GM12878 (cell line): ENCODE measurements at regions not wholly inside any gene's neighbourhood (a gene's known extent, or its start where the extent isn't known, plus 50 kb on each side); places are given as distances from the start of the nearest gene placed in this dataset.

Experiments
- ATAC-seq: fragments of 200-7000 bp; cut with Tn5 transposase; 3 replicates; pipeline ENCODE4 v1.9.1; 2020; ENCODE audit warnings: mild to moderate bottlenecking, moderate library complexity
- BruUV-seq: library from RNA; stranded (reverse); fragments of 400-500 nt; replicated peaks from 2 replicates; lab custom pipeline; 2021; lab: Mats Ljungman, UMichigan
- CTCF ChIA-PET: fragments of 300-600 bp; sonication (Branson Sonifier 250); formaldehyde crosslinking; extraction: SDS; loops from one replicate; lab custom pipeline; 2021; ENCODE audit warnings: inconsistent platforms; lab: Yijun Ruan, JAX
- POLR2A ChIA-PET: fragments of 350-600 bp; formaldehyde crosslinking; extraction: SDS; loops from one replicate; lab custom pipeline; 2021; ENCODE audit warnings: inconsistent platforms; lab: Charles Lee
- RAD21 ChIA-PET: fragments of 300-600 bp; sonication (Branson Sonifier 250); formaldehyde crosslinking; loops from one replicate; lab custom pipeline; 2023; ENCODE audit warnings: antibody characterized with exemption; ENCODE audit not compliant: unreplicated experiment; lab: Charles Lee
- SMC1A ChIA-PET: fragments of 300-600 bp; sonication (Branson Sonifier 250); formaldehyde crosslinking; loops from one replicate; lab custom pipeline; 2023; ENCODE audit not compliant: unreplicated experiment, uncharacterized antibody; lab: Charles Lee
- DNase-seq: peaks from one replicate; pipeline ENCODE4 v3.0.0-alpha.2; 2011; ENCODE audit warnings: low read depth, low spot score
- FAIRE-seq: peaks from 3 replicates; lab custom pipeline; 2011; peaks lifted over from hg19 to GRCh38; lab: Jason Lieb, UNC
- H2AFZ ChIP-seq: 2 replicates; pipeline ENCODE4 v1.6.0; 2011; ENCODE audit warnings: low read depth, low read length, control low read depth; ENCODE audit not compliant: control insufficient read depth
- H3K27ac ChIP-seq: 2 replicates; pipeline ENCODE4 v1.5.1; 2011; ENCODE audit warnings: control low read depth; ENCODE audit not compliant: control insufficient read depth, insufficient read depth
- H3K27me3 ChIP-seq, 2 experiments: replicated peaks in 1 of 2; 2 replicates each; pipeline versions ENCODE4 v1.6.0 to v1.6.1; 2011; ENCODE audit warnings: low read length in 1 of 2; ENCODE audit not compliant: control insufficient read depth in 2 of 2, insufficient read depth in 2 of 2
- H3K36me3 ChIP-seq, 2 experiments: 2 replicates each; pipeline ENCODE4 v1.5.1; 2011; ENCODE audit warnings: low read length in 1 of 2; ENCODE audit not compliant: control insufficient read depth in 2 of 2, insufficient read depth in 2 of 2
- H3K4me1 ChIP-seq: 2 replicates; pipeline ENCODE4 v1.6.1; 2011; ENCODE audit warnings: mild to moderate bottlenecking, low read length, moderate library complexity, mixed read lengths; ENCODE audit not compliant: control insufficient read depth, insufficient read depth
- H3K4me2 ChIP-seq: 2 replicates; pipeline ENCODE4 v1.6.0; 2011; ENCODE audit warnings: control low read depth; ENCODE audit not compliant: control insufficient read depth, insufficient read depth
- H3K4me3 ChIP-seq: fragments of 200-600 bp; sonication (generic); 2 replicates; pipeline ENCODE4 v1.5.1; 2016
- H3K79me2 ChIP-seq: 2 replicates; pipeline ENCODE4 v1.6.0; 2011; ENCODE audit warnings: low read length; ENCODE audit not compliant: control insufficient read depth, insufficient read depth
- H3K9ac ChIP-seq: 2 replicates; pipeline ENCODE4 v1.8.0; 2011; ENCODE audit warnings: low read length, control low read depth, mixed read lengths; ENCODE audit not compliant: control insufficient read depth, insufficient read depth
- H3K9me3 ChIP-seq: replicated peaks from 3 replicates; pipeline ENCODE4 v1.5.1; 2011; ENCODE audit warnings: mild to moderate bottlenecking, low read length; ENCODE audit not compliant: control insufficient read depth, insufficient read depth
- H4K20me1 ChIP-seq: 2 replicates; pipeline ENCODE4 v1.6.0; 2011; ENCODE audit not compliant: control insufficient read depth, insufficient read depth
- CREB1 ChIP-seq: IDR thresholded peaks from 2 replicates; pipeline ENCODE4 v1.6.1; 2012; ENCODE audit warnings: low read depth, mild to moderate bottlenecking, inconsistent platforms
- DPF2 ChIP-seq: fragments of 450-650 bp; IDR thresholded peaks from 2 replicates; pipeline ENCODE4 v1.6.1; 2017; ENCODE audit warnings: mild to moderate bottlenecking
- HDGF ChIP-seq: fragments of 450-650 bp; IDR thresholded peaks from 2 replicates; pipeline ENCODE4 v1.6.1; 2016; ENCODE audit warnings: antibody characterized with exemption
- JUND ChIP-seq: IDR thresholded peaks from 2 replicates; pipeline ENCODE4 v1.6.1; 2012; ENCODE audit warnings: low read depth, mild to moderate bottlenecking, low read length, improper control_type of control experiment, moderate library complexity
- KDM1A ChIP-seq: fragments of 200-600 bp; sonication (generic); IDR thresholded peaks from 2 replicates; pipeline ENCODE4 v1.6.1; 2016; ENCODE audit warnings: borderline replicate concordance
- LARP7 ChIP-seq: fragments of 450-650 bp; IDR thresholded peaks from 2 replicates; pipeline ENCODE4 v1.6.1; 2017; ENCODE audit warnings: mild to moderate bottlenecking
- MXI1 ChIP-seq: fragments of 150-350 bp; IDR thresholded peaks from 2 replicates; pipeline ENCODE4 v1.6.1; 2011; ENCODE audit warnings: low read depth, mild to moderate bottlenecking, inconsistent platforms, low read length, improper control_type of control experiment
- NFIC ChIP-seq: IDR thresholded peaks from 2 replicates; pipeline ENCODE4 v1.6.1; 2012; ENCODE audit warnings: low read depth, mild to moderate bottlenecking, inconsistent platforms, low read length, moderate library complexity
- NFYB ChIP-seq: IDR thresholded peaks from 2 replicates; pipeline ENCODE4 v1.6.1; 2011; ENCODE audit warnings: low read depth, mild to moderate bottlenecking, low read length, improper control_type of control experiment, moderate library complexity; ENCODE audit not compliant: insufficient read depth
- PAX5 ChIP-seq: IDR thresholded peaks from 2 replicates; pipeline ENCODE4 v1.6.1; 2011; ENCODE audit warnings: low read depth, low read length, borderline replicate concordance
- RAD21 ChIP-seq: IDR thresholded peaks from 2 replicates; pipeline ENCODE4 v1.6.1; 2011; ENCODE audit warnings: mild to moderate bottlenecking, low read depth, low read length, moderate library complexity; ENCODE audit not compliant: insufficient read depth
- RCOR1 ChIP-seq: conservative IDR thresholded peaks from 2 replicates; pipeline ENCODE4 v1.6.1; 2012; ENCODE audit warnings: low read depth, low read length, improper control_type of control experiment
- SMAD1 ChIP-seq: fragments of 450-650 bp; IDR thresholded peaks from 2 replicates; pipeline ENCODE4 v1.6.1; 2018; ENCODE audit warnings: mild to moderate bottlenecking, low read depth; ENCODE audit not compliant: partially characterized antibody
- TCF7 ChIP-seq: IDR thresholded peaks from 2 replicates; pipeline ENCODE4 v1.6.1; 2014; ENCODE audit warnings: antibody characterized with exemption, borderline replicate concordance
- ZNF622 ChIP-seq: fragments of 450-650 bp; IDR thresholded peaks from 2 replicates; pipeline ENCODE4 v1.6.1; 2017; ENCODE audit warnings: mild to moderate bottlenecking, inconsistent platforms
- WGBS: methylation state at CpG from one replicate; pipeline ENCODE4 v1.1.6; 2016; ENCODE audit warnings: low lambda C conversion rate; ENCODE audit not compliant: insufficient replicate concordance, insufficient coverage; ENCODE audit errors: missing lambda C conversion rate; 5-methylcytosine and 5-hydroxymethylcytosine counted together
- in situ Hi-C: fragments of 300-500 bp; cut with MboI; formaldehyde crosslinking; loops from 9 replicates; pipeline ENCODE4 v1.14.3; 2018; ENCODE audit warnings: mixed read lengths
- intact Hi-C: fragments of 100-400 bp; cut with micrococcal nuclease; formaldehyde crosslinking; loops from one replicate; pipeline ENCODE4 v1.14.2; 2022; ENCODE audit not compliant: unreplicated experiment
- TF ChIP-seq, protein P1 (sequence below): fragments of 450-650 bp; IDR thresholded peaks from 2 replicates; pipeline ENCODE4 v1.6.1; 2017; ENCODE audit warnings: low read depth, mild to moderate bottlenecking, moderate library complexity

DNA sequence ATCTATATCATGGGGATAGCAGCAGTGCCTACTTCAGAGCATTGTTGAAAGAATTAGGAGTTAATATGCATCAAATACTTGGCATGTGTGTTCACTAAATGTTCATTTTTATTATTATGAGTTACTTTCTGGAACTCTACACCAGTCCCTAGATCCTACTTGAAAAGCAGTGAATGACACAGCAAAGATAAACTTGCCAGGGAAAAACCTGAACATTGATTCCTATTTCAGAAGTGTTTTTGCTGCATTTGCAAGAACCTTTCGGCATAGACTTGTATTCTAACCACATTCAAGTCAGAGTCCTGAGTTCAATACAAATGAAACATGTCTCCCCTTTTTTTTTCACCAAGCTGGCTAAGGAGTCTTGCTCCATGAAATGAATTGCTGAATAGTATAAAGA, 187.4 kb upstream of the TAB2 start (continued):
- TF ChIP-seq, protein P1, sequence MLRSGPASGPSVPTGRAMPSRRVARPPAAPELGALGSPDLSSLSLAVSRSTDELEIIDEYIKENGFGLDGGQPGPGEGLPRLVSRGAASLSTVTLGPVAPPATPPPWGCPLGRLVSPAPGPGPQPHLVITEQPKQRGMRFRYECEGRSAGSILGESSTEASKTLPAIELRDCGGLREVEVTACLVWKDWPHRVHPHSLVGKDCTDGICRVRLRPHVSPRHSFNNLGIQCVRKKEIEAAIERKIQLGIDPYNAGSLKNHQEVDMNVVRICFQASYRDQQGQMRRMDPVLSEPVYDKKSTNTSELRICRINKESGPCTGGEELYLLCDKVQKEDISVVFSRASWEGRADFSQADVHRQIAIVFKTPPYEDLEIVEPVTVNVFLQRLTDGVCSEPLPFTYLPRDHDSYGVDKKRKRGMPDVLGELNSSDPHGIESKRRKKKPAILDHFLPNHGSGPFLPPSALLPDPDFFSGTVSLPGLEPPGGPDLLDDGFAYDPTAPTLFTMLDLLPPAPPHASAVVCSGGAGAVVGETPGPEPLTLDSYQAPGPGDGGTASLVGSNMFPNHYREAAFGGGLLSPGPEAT: no peak
- TF ChIP-seq RCOR1: no peak
- no peak for TF ChIP-seq RAD21
- no peak for TF ChIP-seq KDM1A
- TF ChIP-seq ZNF622: no peak
- no peak for TF ChIP-seq CREB1
- TF ChIP-seq LARP7: no peak
- no peak for TF ChIP-seq HDGF
- no peak for TF ChIP-seq NFYB

DNA sequence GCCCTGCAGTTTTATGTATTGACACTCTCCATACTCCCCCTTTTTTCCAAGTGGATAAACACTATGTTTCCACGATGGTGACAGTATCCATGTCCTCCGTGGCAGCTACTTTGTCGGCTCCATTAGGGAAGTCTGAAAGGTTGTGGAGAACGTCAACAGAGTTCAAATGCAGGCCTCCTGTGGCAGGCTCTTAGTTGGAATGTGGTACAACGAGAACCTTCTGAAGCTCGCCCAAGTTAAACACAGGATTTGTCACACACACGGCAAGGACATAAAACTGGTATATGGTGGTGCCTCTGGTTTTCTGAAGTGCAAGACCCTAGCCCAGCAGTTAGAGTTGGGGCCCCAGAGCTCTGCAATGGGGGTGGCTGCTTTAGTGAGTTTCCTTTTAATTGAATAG, 187.0 kb upstream of the TAB2 start:
- 75% methylated on average over 7 of the region's 7 CpGs for WGBS
- Histone ChIP-seq H3K9me3 (no peaks in the 10 kb centered on the region; the same call in 2 of the 3 replicates), H3K9ac (no peak overlapping the region), H2AFZ (no peak overlapping the region), H3K4me1 (peaks cover 21% of the 10 kb centered on the region), H3K27ac (no peak overlapping the region), H4K20me1 (no peaks in the 10 kb centered on the region), H3K79me2 (no peaks in the 10 kb centered on the region), H3K4me3 (no peak overlapping the region), H3K4me2 (no peak overlapping the region), H3K27me3 (no peaks in the 10 kb centered on the region), H3K36me3 (no peaks in the 10 kb centered on the region)
- TF ChIP-seq MXI1 (no peak), JUND (no peak), SMAD1 (no peak), NFIC (no peak), TCF7 (no peak), PAX5 (no peak), DPF2 (no peak)
- ChIA-PET RAD21 (interaction anchor here (0.9 to 2.3 kb wide), 4 partner anchors 39 to 100 kb away, joined by 3 to 6 read pairs (median 4); no protein-coding TSS in a partner anchor), SMC1A (interaction anchor here (0.6 to 4.6 kb wide), 6 partner anchors 9 to 118 kb away, joined by 3 to 30 read pairs (median 8); no protein-coding TSS in a partner anchor), POLR2A (no interaction called here), CTCF (interaction anchor here (1.2 to 2.1 kb wide), 3 partner anchors 19 to 102 kb away, joined by 4 read pairs; no protein-coding TSS in a partner anchor)
- in situ Hi-C loops (no loop called here), intact Hi-C loops (no loop called here)
- DNase-seq: no peak
- BruUV-seq: no TSS peak
- FAIRE-seq: no peak
- no peak for ATAC-seq
